ENCODE measurements at regions not wholly inside any gene's neighbourhood (a gene's known extent, or its start where the extent isn't known, plus 50 kb on each side); places are given as distances from the start of the nearest gene placed in this dataset.
"Not testable (repeated sequence)": the region's sequence is repeated elsewhere in the genome, so short reads cannot be mapped to it uniquely, and the experiment has no call there.

DNA sequence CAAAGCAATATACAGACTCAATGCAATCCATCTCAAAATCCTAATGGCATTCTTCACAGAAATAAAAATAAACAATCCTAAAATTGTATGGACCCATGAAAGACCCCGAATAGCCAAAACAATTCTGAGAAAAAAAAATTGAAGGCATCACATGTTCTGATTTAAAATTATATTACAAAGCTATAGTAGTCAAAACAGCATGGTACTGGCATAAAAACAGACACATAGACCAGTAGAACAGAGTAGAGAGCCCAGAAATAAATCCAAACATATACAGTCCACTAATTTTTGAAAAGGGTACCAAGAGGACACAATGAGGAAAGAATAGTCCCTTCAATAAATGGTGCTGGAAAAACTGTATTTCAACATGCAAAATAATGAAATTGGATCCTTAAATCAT is 70.4 kb upstream of the THRB start:
- Histone ChIP-seq H3K9me3 (no peaks in the 10 kb centered on the region), H3K4me1 (no peaks in the 10 kb centered on the region), H3K36me3 (no peaks in the 10 kb centered on the region), H3K27me3 (no peaks in the 10 kb centered on the region), H3K4me3 (no peak overlapping the region), H3K27ac (no peak overlapping the region)
- no peak for DNase-seq
- intact Hi-C loops (cut with DNase I; ENCODE audit: low total_unique reads): no loop called here
- TF ChIP-seq, protein P1, sequence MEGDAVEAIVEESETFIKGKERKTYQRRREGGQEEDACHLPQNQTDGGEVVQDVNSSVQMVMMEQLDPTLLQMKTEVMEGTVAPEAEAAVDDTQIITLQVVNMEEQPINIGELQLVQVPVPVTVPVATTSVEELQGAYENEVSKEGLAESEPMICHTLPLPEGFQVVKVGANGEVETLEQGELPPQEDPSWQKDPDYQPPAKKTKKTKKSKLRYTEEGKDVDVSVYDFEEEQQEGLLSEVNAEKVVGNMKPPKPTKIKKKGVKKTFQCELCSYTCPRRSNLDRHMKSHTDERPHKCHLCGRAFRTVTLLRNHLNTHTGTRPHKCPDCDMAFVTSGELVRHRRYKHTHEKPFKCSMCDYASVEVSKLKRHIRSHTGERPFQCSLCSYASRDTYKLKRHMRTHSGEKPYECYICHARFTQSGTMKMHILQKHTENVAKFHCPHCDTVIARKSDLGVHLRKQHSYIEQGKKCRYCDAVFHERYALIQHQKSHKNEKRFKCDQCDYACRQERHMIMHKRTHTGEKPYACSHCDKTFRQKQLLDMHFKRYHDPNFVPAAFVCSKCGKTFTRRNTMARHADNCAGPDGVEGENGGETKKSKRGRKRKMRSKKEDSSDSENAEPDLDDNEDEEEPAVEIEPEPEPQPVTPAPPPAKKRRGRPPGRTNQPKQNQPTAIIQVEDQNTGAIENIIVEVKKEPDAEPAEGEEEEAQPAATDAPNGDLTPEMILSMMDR (IDR thresholded peaks at IDR 0.05): no peak
- TF ChIP-seq POLR2A (IDR thresholded peaks at IDR 0.05): no peak

DNA sequence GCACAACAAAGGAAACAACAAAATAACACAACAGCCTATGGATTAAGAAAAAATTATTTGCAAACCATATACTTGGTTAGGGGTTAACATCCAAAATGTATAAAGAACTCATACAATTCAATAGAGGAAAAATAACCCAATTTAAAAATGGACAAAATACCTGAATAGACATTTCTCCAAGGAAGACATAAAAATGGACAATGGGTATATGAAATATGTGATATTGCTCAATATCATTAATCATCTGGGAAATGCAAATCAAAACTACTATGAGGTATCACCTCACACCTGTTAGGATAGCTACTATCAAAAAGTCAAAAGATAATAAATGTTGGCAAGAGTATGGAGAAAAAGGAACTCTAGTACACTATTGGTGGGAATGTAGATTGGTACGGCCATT is 71.0 kb upstream of the THRB start:
- H3K9me3 ChIP-seq: no peaks in the 10 kb centered on the region
- no peaks in the 10 kb centered on the region for H3K4me1 ChIP-seq
- no peak for TF ChIP-seq POLR2A (IDR thresholded peaks at IDR 0.05)
- TF ChIP-seq, protein P1 (IDR thresholded peaks at IDR 0.05): no peak
- H3K27me3 ChIP-seq: no peaks in the 10 kb centered on the region
- DNase-seq: no peak
- no peak overlapping the region for H3K4me3 ChIP-seq
- intact Hi-C loops (cut with DNase I; ENCODE audit: low total_unique reads): no loop called here
- H3K36me3 ChIP-seq: no peaks in the 10 kb centered on the region
- no peak overlapping the region for H3K27ac ChIP-seq

DNA sequence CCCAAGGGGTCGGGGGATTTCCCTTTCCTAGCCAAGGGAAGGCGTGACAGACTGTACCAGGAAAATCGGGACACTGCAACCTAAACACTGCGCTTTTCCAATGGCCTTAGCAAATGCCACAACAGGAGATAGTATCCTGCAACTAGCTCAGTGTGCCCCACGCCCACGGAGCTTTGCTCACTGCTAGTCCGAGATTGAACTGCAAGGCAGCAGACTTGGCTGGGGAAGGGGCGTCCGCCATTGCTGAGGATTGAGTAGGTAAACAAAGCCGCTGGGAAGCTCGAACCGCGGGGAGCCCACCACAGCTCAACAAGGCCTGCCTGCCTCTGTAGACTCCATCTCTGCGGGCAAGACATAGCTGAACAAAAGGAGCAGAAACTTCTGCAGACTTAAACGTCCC is 72.3 kb upstream of the THRB start:
- no peaks in the 10 kb centered on the region for H3K27me3 ChIP-seq
- intact Hi-C loops (cut with DNase I; ENCODE audit: low total_unique reads): no loop called here
- H3K4me3 ChIP-seq: no peak overlapping the region
- no peaks in the 10 kb centered on the region for H3K36me3 ChIP-seq
- no peak for DNase-seq
- H3K9me3 ChIP-seq: no peaks in the 10 kb centered on the region
- no peak overlapping the region for H3K27ac ChIP-seq
- no peaks in the 10 kb centered on the region for H3K4me1 ChIP-seq
- TF ChIP-seq POLR2A (IDR thresholded peaks at IDR 0.05): no peak
- TF ChIP-seq, protein P1 (IDR thresholded peaks at IDR 0.05): no peak

DNA sequence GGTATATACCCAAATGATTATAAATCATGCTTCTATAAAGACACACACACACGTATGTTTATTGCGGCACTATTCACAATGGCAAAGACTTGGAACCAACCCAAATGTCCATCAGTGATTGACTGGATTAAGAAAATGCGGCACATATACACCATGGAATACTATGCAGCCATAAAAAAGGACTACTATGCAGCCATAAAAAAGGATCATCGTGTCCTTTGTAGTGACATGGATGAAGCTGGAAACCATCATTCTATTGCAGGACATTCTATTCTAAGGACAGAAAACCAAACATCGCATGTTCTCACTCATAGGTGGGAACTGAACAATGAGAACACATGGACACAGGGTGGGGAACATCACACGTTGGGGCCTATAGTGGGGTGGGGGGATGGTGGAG is 77.8 kb upstream of the THRB start:
- H3K4me1 ChIP-seq; intact Hi-C loops (cut with DNase I; ENCODE audit: low total_unique reads); DNase-seq; H3K36me3 ChIP-seq; H3K9me3 ChIP-seq; H3K27ac ChIP-seq; H3K4me3 ChIP-seq; H3K27me3 ChIP-seq: not testable (repeated sequence)

DNA sequence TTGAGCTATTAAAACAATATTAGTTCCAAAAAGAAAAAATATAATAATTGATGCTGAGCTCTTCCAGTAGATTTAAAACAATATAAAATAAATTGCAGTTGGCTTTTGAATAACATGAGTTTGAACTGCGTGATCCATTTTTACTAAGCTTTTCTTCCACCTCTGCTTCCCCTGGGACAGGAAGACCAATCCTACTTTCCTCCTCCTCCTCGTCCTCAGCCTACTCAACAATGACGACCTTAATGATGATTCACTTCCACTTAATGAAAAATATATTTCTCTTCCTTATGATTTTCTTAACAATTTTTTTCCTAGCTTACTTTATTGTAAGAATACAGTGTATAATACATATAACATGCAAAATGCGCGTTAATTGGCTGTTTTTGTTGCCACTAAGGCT is 78.9 kb upstream of the THRB start:
- Histone ChIP-seq H3K27ac (no peak overlapping the region), H3K4me3 (no peak overlapping the region), H3K4me1 (no peaks in the 10 kb centered on the region), H3K36me3 (no peaks in the 10 kb centered on the region), H3K27me3 (no peaks in the 10 kb centered on the region), H3K9me3 (no peaks in the 10 kb centered on the region)
- no peak for DNase-seq
- intact Hi-C loops (cut with DNase I; ENCODE audit: low total_unique reads): no loop called here
- TF ChIP-seq, protein P1 (IDR thresholded peaks at IDR 0.05): no peak
- TF ChIP-seq POLR2A (IDR thresholded peaks at IDR 0.05): no peak

DNA sequence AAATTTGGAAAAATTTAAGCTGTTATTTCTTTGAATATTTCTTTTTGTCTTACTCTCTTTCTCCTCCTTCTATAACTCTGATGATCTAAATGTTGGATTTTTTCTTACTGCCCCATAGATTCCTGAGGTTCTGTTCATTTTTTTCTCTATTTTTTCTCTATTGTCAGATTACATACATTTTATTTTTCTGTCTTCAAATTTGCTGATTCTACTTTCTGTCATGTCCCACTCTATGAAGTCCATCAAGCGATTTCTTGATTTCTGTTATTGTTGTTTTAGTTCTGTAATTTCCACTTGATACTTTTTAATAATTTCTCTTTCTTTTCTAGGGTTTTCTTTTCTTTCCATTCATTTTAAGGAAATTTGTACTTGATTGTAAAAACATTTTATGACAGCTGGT is 83.7 kb upstream of the THRB start:
- no peak overlapping the region for H3K4me3 ChIP-seq
- no peaks in the 10 kb centered on the region for H3K27me3 ChIP-seq
- intact Hi-C loops (cut with DNase I; ENCODE audit: low total_unique reads): no loop called here
- H3K9me3 ChIP-seq: no peaks in the 10 kb centered on the region
- no peaks in the 10 kb centered on the region for H3K4me1 ChIP-seq
- DNase-seq: no peak
- H3K36me3 ChIP-seq: no peaks in the 10 kb centered on the region
- TF ChIP-seq, protein P1 (IDR thresholded peaks at IDR 0.05): no peak
- no peak overlapping the region for H3K27ac ChIP-seq
